M059J (cell line): ENCODE measurements at regions not wholly inside any gene's neighbourhood (a gene's known extent, or its start where the extent isn't known, plus 50 kb on each side); places are given as distances from the start of the nearest gene placed in this dataset.
"Not testable (repeated sequence)": the region's sequence is repeated elsewhere in the genome, so short reads cannot be mapped to it uniquely, and the experiment has no call there.

Experiments
- DNase-seq: peaks from one replicate; pipeline ENCODE4 v3.0.0-alpha.2; 2012; ENCODE audit warnings: low read depth

DNA sequence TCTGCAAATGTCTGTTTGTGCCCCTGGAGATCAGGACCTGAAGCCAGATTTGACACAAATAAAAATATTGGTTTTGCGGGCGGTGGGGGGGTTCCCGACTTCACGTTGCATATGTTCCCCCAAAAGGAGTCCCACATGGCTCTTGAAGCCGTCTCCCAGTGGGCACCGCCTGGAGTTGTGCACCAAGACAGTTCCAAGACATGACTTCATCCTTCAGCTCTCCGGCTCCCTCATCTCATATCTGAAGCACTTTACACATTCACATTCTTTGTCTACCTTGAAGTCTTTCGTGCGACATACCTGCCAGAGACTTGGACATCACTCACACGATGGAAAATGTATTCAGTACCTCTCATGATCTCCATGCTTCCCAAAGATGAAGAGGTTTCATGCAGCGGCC is 362.8 kb upstream of the FOXK1 start:
- no peak for DNase-seq

GRCh38 chr7:4325732-4326131 is 356.4 kb upstream of the FOXK1 start:
- DNase-seq: no peak

GRCh38 chr7:4331711-4332110 is 350.4 kb upstream of the FOXK1 start:
- no peak for DNase-seq

DNA sequence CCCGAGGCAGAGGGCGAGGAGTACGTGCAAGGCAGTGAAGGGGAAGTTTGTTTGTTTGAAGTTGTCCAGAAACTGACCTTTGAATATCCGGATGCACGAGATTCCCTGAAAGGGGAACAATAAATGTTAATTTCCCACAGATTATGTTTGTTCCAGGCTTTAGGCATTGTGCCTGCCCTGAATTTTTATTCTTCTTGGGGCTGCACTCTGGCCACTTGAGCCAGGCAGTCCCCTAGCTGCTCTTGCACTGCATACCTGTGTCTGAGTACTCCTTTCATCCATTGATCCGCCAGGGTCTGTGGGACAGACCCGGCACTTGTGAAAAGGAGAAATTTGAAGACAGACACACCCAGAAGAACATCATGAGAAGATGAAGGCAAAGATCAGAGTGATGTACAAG is 343.5 kb upstream of the FOXK1 start:
- DNase-seq: no peak

DNA sequence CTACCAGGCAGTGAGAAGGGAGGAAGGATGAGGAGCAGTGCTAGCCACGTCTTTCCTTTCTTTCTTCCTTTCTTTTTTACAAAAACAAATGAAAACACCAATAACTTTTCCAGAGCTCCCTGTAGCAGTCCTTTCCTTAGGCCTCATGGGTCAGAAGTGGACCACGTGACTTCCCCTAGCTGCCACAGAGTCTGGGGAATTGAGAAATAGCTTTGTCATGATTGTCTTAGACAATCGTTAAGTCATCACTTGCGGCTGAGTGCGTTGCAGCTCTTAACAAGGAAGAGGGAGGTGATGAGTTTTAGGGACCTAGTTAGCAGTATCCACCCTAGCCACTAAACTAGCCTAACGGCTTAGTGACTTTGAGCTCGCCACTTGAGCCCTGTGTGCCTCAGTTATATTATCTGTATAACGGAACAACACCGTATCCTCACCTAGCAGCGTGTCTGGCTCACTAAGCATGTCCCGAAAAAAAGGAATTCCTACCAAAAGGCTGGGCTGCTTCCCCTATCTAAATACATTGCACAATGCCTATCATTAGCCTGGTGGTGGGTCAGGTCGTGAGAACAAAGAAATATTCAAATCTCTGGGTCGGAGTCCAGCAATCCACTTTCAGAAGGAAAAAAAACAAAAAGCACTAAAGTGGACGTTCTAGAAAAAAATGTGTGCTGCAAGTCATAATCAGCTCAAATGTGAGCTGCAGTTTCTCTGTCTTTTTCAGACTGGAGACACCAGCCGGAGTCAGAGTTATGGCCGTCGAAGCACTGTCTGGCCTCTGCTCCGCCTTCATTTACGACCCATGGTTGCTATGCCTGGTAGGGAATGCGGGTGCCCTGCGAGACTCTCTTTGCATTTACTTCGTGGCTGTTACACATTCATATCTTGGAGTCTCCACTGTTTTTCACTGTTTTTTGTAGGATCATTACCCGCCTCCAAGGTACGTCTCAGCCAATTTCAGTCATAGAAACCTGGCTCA is 338.5 kb upstream of the FOXK1 start:
- peak; percentile 3 for DNase-seq

- DNase-seq: no peak
Observed at GRCh38 chr7:4345004-4345403, 337.1 kb upstream of the FOXK1 start.

GRCh38 chr7:4352069-4352468 is 330.0 kb upstream of the FOXK1 start:
- no peak for DNase-seq

DNA sequence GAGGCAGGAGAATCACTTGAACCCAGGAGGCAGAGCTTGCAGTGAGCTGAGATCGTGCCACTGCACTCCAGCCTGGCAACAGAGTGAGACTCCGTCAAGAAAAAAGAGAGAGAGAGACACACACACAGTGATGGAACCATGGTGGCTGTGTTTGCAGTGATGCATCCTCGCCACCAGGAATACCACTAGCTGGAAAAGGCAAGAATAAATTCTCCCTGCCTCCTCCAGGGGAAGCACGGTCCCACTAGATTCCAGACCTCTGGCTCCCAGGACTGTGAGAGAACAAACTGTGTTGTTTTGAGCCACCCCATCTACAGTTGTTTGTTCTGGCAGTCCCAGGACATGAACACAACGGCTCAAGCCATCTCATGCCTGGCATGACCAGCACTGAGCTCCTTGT is 320.3 kb upstream of the FOXK1 start:
- DNase-seq: no peak

GRCh38 chr7:4383584-4383983 is 298.5 kb upstream of the FOXK1 start:
- no peak for DNase-seq

GRCh38 chr7:4386190-4386589 is 295.9 kb upstream of the FOXK1 start:
- DNase-seq: no peak

GRCh38 chr7:4391103-4391502 is 291.0 kb upstream of the FOXK1 start:
- not testable (repeated sequence) for DNase-seq

DNA sequence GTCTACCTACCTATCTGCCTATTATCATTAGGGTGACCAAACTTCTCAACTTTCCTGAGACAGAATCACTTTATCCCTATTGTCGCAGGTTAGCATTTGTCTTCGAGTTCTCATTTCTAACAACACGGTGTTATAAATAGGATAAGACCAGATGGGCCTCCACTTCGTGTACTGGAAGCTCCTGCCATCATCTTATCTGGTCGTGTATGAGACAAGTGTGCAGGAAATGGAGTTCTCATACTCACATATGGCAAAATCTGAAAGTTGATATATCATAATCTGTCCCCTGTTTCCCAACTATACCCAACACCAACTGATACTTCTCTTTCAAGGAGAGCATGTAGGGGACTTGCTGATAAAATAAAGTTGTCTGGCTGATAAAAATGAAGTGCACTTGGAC is 287.4 kb upstream of the FOXK1 start:
- no peak for DNase-seq

- DNase-seq: no peak
Observed at GRCh38 chr7:4399121-4399520, 283.0 kb upstream of the FOXK1 start.

- DNase-seq: no peak
Observed at GRCh38 chr7:4399596-4399995, 282.5 kb upstream of the FOXK1 start.

DNA sequence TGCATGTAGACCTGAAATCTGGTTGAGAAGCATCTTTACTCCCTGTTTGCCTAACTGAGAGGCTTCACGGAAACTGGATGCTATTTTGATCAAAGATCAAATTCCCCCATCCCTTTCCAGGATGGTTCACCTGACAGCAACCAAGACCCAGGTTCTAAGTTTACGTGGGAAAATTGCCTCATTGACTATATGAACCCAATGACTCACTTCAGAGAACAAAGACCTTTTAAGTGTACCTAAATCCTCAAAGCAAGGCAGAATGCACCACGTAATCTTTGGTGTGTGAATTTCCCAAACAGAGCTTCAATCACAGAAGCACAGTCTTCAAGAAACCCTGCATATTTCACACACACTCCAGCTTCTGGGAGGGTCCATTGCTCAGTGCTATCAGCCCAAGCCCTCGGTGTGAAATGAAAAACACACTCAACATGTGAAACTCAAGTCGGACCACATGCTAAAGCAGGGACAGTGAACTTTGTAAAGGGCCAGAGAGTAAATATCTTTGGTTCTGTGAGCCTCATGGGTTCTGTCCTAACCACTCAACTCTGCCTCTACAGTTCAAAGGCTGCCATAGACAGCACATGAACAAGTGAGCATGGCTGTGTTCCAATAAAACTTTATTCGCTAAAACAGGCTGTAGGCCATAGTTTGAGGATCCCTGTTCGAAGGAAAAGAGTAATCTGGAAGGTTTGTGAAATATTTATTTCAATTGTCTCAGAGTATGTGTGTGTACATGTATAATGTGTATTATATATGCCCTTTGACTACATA is 275.6 kb upstream of the FOXK1 start:
- no peak for DNase-seq

DNA sequence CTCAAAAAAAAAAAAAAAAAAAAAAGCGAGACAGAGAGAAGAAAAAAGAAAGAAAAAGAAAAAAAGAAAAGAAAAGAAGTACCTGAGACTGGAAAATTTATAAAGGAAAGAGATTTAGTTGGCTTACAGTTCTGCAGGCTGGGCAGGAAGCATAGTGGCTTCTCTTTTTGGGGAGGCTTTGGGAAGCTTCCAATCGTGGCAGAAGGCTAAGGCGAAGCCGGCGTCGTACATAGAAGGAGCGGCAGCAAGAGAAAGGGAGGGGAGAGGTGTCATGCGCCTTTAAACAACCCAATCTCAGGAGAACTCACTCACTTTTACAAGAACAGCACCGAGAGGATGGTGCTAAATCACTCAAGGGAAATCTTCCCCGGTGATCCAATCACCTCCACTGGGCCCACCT is 272.1 kb upstream of the FOXK1 start:
- no peak for DNase-seq

GRCh38 chr7:4416396-4417056 is 265.6 kb upstream of the FOXK1 start:
- no peak for DNase-seq

DNA sequence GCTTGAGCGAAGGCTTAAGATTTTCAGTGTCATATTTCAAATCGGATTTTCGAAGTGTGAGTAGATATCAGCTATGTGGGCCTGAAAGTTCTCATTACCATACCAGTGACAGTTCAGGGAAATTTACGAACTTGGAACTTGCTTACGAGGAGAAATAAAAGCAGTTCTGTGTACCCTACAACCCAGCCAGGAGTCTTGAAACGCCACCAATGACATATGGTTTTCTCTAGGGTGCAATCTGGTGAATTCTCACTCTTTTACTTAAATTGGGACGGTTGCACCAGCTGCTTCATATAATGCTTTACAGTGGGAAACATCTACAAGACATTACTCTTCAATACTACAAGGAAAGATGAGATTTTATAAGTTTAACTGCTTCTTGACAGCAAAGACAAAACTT is 253.6 kb upstream of the FOXK1 start:
- no peak for DNase-seq

DNA sequence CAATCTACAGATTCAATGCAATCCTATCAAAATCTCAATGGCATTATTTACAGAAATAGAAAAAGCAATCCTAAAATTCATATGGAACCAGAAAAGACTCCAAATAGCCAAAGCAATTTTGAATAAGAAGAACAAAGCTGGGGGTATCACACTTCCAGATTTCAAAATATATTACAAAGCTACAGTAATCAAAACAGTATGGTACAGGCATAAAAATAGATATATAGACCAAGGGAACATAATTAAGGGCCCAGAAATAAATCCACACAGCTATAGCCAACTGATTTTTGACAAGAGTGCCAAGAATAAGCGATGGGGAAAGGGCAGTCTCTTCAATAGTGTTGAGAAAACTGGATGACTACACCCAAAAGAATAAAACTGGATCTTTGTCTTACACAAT is 251.9 kb upstream of the FOXK1 start:
- no peak for DNase-seq

DNA sequence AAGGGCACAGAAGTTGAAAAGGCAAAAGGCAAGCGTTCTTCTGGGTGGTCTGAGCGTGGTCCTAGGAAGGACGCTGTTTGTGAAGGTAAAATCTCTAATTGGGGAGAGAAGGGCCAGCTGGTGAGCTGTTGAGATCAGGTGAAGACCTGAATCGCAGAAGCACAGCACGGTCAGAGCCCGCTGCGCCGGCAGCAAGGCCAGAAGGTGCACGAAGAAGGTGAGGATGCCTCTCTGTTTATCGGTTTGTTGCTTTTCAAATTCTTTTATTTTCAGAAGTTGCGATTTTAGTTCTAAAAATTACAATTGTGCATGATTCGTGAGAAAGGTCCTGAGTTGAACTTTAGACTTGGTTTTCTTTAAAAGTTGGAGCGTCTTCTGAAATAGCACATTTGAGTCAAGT is 247.8 kb upstream of the FOXK1 start:
- no peak for DNase-seq

DNA sequence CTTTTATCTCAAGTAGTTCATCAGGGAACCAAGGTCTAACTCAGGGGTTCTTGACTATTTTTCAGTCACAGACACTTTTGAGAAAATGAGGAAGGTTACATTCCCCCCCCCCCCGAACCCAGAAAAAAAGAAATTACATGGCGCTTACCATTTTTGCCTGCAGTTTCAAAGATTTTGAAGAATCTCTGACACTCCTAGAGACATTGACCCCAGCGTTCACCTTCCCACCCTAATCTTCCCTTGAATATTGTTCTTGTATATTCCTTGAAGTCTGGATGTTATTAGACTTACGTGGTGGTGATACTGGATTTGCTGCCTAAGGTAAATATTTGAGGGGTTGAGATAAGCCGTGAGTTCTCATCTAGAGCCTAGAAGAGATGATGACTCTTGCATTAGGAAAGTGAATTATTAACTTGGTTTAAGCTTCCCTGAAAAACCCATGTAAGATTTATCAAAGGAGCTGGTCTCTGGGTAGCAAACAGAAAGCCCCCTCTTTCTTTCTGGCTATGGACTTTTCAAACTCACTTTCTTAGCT is 245.7 kb upstream of the FOXK1 start:
- DNase-seq: no peak

DNA sequence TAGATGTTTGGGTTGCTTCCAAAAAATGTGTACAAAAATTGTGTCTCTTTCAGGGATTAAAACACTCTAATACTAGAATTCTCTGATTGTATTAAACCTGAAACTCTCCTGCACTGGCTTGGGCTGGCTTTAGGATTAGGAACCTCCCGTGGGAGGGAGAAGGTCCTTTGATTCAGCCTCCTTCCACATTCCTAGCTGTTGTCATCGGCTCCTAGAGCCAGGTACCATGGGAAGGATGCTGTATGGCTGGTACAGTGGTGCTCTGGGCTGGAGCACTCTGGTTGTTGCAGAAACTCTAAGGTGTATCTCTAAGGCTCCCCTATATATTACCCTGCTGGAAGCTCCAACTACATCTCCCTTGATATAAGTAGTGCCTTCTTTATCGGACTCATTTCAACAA is 245.2 kb upstream of the FOXK1 start:
- no peak for DNase-seq
